AG04449 (cell line): ENCODE measurements at regions not wholly inside any gene's neighbourhood (a gene's known extent, or its start where the extent isn't known, plus 50 kb on each side); places are given as distances from the start of the nearest gene placed in this dataset.

Source experiments
- CTCF ChIA-PET: fragments of 350-600 bp; formaldehyde crosslinking; extraction: SDS; loops from one replicate; lab custom pipeline; 2021; ENCODE audit warnings: antibody characterized with exemption; lab: Yijun Ruan, JAX
- POLR2A ChIA-PET: fragments of 400-600, 350-600 bp; formaldehyde crosslinking; extraction: SDS; loops from one replicate; lab custom pipeline; 2020; ENCODE audit warnings: antibody characterized with exemption, inconsistent platforms; lab: Yijun Ruan, JAX
- DNase-seq: peaks from one replicate; pipeline ENCODE4 v3.0.0-alpha.2; 2010; ENCODE audit warnings: low read depth, low spot score
- H3K4me3 ChIP-seq: 2 replicates; pipeline ENCODE4 v1.5.1; 2011; ENCODE audit warnings: low read depth, mild to moderate bottlenecking, control low read depth, low read length
- TF ChIP-seq, protein P1 (sequence below): IDR thresholded peaks from one replicate; pipeline ENCODE4 v1.5.1; 2011; ENCODE audit warnings: mild to moderate bottlenecking, moderate library complexity, low read length, control low read depth, inconsistent platforms; ENCODE audit not compliant: insufficient read depth; ENCODE audit errors: missing control alignments

DNA sequence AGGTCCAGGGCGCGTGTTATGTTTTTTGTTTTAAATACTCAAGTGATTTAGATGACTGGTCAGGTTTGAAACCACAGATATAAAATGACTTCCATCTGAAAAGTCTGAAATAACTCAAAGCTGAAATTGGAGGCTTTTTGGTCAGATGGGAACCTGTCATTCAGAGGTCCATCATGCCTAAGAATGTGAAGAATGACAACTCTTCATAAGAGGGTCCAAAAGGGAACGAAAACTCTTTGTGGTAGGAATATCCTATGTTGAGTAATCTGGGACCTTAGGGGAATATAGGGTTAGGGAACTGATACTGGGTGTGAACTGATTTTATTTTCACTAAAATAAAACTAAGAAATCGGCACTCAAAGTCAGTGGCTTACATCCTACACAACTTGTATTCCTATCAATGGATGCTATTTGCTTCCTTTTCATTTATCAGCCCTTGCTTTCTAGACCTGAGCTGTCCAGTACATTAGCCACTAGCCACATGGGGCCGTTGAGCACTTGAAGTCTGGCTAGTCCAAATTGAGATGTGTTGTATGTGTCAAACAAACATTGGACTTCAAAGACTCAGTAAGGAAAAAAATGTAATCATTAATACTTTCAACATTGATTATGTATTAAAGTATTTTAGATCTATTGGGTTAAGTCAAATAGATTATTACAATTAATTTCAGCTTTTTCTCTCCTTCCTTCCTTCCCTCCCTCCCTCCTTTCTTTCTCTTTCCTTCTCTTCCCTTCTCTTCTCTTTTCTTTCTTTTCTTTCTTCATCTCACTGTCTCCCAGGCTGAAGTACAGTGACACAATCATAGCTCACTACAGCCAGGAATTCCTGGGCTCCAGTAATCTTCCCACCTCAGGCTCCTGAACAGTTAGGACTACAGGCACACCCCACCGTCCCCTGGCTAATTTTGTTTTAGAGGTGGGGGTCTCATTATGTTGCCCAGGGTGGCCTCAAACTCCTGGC lies 56.5 kb upstream of the KDM7A start:
- POLR2A ChIA-PET: no interaction called here
- CTCF ChIA-PET: no interaction called here
- no peak for DNase-seq
- H3K4me3 ChIP-seq: no peak overlapping the region
- TF ChIP-seq, protein P1, sequence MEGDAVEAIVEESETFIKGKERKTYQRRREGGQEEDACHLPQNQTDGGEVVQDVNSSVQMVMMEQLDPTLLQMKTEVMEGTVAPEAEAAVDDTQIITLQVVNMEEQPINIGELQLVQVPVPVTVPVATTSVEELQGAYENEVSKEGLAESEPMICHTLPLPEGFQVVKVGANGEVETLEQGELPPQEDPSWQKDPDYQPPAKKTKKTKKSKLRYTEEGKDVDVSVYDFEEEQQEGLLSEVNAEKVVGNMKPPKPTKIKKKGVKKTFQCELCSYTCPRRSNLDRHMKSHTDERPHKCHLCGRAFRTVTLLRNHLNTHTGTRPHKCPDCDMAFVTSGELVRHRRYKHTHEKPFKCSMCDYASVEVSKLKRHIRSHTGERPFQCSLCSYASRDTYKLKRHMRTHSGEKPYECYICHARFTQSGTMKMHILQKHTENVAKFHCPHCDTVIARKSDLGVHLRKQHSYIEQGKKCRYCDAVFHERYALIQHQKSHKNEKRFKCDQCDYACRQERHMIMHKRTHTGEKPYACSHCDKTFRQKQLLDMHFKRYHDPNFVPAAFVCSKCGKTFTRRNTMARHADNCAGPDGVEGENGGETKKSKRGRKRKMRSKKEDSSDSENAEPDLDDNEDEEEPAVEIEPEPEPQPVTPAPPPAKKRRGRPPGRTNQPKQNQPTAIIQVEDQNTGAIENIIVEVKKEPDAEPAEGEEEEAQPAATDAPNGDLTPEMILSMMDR: no peak

DNA sequence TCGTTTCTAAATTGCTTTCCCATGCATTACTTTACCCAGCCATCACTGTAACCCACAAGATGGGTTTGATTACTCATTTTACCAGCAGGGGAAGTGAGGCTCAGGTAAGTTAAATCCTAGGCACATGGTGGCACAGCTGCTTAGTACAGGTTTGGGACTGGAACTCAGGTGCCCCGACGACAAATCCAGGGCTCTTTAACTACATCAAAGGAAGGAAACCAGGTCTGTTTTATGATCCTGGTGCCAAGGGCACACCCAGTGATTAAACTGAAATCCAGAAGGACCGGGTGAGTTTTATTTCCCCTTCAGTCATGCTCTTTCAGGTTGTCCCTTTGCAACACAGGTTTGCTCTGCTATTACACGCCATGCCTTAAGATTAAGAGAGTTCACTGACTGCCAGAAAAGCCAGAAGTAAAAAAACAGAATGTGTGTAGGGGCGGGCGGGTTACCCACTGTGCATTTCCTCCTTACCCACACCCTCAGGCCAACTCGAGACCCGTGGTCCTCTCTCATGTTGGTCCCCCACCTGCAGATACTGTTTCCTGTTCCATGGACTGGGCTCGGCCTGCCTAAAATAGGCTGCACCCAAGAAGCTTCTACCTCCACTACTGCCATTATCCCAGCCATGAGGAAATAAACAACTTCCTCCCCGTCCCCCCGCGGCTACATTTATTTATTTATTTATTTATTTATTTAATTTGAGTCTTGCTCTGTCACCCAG lies 55.1 kb upstream of the KDM7A start:
- CTCF ChIA-PET: no interaction called here
- TF ChIP-seq, protein P1: no peak
- POLR2A ChIA-PET: interaction anchor here (0.6 kb wide), 1 partner anchor 18 kb away, joined by 3 read pairs; no protein-coding TSS in a partner anchor
- H3K4me3 ChIP-seq: peak overlapping the region; percentile 61
- no peak for DNase-seq

DNA sequence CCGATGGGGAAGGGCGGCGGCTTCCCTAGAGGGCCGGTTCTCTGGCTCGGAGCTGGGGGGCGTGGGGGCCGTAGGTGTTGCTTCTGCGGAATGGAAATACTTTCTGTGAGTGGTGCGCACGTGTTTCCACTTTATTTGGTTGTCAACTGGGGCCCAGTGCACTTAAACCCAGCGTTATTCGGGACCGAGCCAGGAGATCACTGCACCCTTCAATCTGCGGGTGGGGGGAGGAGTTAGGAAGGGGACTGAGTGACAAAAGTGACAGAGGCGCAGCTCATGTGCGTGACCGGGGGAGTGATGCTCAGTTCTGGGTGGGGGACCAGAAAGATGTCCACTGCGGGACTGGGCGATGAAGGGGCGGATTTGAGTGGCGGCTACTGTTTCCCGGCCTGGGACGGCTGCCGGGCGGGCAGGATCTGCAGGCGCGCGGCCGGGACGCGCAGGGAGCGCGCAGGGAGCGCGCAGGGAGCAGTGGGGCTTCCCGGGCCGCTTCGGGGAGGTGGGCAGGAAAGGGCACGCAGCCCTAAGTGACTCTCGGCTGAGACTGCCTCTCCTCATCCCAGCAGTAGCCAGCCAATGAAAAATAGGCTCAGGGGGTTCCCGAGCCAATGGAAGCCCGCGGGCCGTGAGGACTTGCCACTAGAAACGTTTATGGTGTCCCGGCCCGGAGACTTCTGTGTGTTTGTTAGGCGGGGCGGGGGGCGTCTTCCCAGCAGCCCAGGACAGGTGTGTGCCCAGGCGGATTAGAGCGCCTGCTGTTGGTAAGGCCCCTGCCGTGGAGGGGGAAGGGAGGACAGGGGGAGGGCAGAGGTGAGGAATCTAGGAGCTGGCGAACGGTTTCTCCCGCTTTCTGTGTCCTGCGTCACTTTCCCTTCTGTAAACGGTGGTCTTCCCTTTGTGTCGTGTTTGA lies 54.3 kb upstream of the KDM7A start:
- peak overlapping the region; percentile 61 for H3K4me3 ChIP-seq
- POLR2A ChIA-PET: no interaction called here
- TF ChIP-seq, protein P1: no peak
- no peak for DNase-seq
- CTCF ChIA-PET: no interaction called here

DNA sequence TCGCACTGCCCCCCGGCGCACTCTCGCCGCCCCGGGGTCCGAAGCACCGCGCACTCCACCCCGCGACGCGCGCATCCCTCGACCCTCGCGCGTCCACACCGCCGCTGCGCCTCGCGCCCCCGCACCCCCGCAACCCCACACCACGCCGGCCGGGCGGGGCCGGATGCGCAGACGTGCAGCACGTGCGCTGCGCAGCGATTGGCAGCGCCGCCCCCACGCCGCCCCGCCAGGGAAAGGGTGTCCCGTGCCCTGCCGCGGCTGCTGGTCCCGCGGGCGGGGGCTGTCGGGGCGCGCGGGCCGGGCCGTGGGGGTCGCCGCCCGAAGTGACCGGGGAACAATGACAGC lies 53.7 kb upstream of the KDM7A start:
- DNase-seq: no peak
- TF ChIP-seq, protein P1: no peak
- ChIA-PET CTCF (no interaction called here), POLR2A (no interaction called here)
- H3K4me3 ChIP-seq: peak overlapping the region; percentile 61

DNA sequence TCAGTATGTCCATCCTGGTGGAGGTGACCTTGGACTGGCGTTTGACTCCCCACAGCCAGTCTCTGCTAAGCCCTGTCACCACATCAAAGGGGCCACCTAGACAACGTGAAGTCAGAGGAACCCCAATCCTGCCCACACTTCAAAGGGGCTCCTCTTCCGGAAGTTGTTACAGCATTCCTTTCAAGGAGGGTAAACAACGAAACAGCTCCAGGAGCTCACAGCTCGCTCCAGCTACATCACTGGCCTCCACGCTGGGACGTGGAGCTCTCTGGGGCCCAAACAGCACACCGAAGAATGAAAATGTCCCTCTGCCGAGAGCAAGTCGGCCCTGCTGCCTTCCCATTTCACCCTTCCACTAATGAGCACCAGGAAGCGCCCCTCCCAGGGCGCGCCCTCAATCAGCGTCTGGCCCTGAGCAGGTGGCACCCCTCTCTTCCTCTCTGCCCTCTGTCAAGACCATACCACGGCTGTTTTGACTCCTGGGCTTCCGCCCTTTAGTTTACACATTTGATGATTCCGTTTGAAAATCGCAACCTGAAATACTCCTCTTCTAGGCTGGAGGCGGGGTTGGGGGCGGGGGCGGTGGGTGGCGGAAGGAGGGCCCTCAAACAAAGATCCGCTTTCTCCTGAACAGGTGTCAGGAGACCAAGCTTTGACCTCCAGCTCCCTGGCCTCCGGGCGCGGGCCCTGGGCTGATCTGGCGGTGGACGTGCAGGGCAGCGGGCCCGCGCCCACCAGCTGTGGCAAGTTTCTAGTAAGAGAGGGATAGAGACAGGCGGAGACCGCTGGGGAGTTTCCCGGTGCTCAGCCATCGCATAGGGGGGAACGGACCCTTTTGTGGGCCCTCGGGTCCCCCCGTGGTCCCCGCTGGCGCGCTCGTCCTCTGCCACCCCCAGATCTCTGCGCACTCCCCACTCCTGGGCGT lies 53.1 kb upstream of the KDM7A start:
- no peak for DNase-seq
- CTCF ChIA-PET: no interaction called here
- H3K4me3 ChIP-seq: peak overlapping the region; percentile 61
- POLR2A ChIA-PET: no interaction called here
- TF ChIP-seq, protein P1: no peak
